ENCODE measurements at regions not wholly inside any gene's neighbourhood (a gene's known extent, or its start where the extent isn't known, plus 50 kb on each side); places are given as distances from the start of the nearest gene placed in this dataset.

DNA sequence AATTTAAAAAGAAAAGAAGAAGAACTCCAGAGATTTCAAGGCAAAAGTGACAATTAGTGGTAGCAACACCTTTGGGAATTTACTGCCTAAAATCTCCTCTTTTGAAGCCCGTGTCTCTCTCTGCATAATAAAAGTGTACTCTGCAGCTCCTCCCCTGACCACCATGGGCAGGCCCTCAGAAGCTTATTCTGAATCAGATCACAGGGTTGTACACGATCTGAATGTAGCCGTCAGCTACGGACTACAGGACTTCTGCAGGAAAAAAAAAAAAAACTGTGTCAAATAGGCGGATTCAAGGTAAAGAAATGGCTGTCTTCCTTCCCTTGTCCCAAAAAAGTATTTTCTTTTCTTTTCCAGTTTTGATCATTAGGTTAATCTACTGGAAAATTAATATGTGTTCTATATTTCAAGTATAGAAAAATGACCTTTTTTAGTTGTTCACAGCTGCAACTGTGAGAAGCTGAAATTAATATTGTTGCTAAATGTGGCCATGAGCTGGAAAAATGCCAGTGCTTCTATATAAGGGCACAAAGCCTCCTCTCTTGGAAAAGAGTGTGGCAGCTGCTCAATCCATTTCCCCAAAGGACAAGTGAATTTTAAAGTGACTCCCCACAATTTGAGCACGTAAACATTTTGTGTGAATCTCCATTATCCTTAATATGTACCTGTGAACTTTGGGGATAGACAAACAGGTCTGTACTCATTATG lies 397.4 kb downstream of the C6orf118 start:
- DNase-seq (ENCODE audit: low spot score) (no peak), ATAC-seq (ENCODE audit: low FRiP score) (no peak)
- TF ChIP-seq, protein P1, sequence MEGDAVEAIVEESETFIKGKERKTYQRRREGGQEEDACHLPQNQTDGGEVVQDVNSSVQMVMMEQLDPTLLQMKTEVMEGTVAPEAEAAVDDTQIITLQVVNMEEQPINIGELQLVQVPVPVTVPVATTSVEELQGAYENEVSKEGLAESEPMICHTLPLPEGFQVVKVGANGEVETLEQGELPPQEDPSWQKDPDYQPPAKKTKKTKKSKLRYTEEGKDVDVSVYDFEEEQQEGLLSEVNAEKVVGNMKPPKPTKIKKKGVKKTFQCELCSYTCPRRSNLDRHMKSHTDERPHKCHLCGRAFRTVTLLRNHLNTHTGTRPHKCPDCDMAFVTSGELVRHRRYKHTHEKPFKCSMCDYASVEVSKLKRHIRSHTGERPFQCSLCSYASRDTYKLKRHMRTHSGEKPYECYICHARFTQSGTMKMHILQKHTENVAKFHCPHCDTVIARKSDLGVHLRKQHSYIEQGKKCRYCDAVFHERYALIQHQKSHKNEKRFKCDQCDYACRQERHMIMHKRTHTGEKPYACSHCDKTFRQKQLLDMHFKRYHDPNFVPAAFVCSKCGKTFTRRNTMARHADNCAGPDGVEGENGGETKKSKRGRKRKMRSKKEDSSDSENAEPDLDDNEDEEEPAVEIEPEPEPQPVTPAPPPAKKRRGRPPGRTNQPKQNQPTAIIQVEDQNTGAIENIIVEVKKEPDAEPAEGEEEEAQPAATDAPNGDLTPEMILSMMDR (IDR thresholded peaks at IDR 0.05) = no peak

DNA sequence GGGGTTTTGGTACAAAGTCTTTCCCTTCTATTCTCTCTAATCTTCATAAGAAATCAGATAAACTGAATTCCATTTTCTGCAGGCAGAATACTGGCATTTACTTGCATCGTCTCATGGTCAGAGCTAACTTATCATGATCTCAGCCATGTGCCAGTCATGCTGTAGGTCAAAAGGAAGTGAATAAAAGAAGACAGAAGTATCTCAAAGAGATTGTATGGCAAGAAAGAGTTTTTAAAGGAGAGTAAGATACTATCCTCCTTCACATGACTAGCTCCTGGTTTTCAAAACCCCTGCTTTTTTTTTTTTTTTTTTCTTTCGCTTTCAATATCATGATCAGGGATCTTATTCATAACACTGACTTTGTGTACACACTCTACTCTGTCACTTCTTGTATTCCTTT lies 398.3 kb downstream of the C6orf118 start:
- DNase-seq (ENCODE audit: low spot score) (no peak), ATAC-seq (ENCODE audit: low FRiP score) (no peak)
- TF ChIP-seq, protein P1 (IDR thresholded peaks at IDR 0.05) = no peak

DNA sequence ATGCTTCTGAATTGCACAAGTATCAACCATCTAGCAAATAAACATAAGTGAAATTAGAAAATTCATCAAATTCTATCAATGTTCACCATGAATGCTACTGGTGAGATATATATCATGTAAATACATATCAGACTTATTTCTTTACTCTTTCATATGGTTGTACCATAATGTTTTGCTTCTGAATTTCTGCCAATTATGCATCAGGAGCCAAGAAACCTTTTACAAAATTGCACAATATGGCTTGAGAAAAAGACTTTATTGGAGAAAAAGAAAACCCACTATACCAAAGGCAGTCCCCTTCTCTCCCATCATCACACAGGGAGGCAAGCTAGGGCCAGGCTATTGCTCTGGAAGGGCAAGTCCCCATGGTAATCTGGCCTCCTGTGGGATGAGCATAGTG lies 402.6 kb downstream of the C6orf118 start:
- DNase-seq (ENCODE audit: low spot score) (no peak), ATAC-seq (ENCODE audit: low FRiP score) (no peak)
- TF ChIP-seq, protein P1 (IDR thresholded peaks at IDR 0.05) = no peak

DNA sequence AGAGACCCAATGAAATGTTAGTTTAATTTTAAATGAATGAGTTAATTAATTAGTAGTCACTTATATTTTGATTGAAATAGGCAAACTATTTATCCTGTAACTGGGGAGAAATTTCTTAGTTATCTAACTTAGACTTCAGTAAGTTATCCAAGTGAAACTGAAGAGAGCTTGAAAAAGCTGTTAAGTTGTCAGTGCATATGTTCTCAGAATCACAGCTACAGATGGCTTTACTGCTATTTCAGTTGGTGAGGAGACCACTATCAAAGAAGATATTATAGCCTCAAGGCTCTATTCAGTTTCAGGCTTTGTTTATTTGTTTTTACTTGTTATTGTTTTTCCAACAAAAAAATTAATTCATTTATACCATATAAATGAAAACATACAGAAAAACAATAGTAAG lies 404.1 kb downstream of the C6orf118 start:
- TF ChIP-seq, protein P1 (IDR thresholded peaks at IDR 0.05) = no peak
- ATAC-seq (ENCODE audit: low FRiP score) (no peak), DNase-seq (ENCODE audit: low spot score) (no peak)

DNA sequence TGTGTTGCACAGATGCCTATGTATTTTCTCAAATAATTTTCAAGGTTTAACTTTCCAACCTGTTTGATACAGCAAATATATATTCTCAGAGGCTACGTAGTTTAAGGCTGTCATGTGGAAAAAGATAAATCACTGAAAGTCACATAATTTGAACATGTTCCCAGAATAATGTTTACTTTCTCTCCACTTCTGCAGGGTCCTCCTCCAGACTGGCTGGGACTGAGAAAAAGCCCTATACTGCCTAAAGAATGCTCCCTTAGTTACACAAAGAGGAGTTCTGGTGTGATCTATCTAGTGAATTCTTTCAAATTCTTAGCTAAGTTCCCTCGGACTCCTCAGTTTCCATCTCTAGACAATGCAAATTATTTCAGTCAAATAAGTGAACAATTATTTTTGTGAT lies 411.0 kb downstream of the C6orf118 start:
- TF ChIP-seq, protein P1 (IDR thresholded peaks at IDR 0.05) = no peak
- ATAC-seq (ENCODE audit: low FRiP score) (no peak), DNase-seq (ENCODE audit: low spot score) (no peak)

DNA sequence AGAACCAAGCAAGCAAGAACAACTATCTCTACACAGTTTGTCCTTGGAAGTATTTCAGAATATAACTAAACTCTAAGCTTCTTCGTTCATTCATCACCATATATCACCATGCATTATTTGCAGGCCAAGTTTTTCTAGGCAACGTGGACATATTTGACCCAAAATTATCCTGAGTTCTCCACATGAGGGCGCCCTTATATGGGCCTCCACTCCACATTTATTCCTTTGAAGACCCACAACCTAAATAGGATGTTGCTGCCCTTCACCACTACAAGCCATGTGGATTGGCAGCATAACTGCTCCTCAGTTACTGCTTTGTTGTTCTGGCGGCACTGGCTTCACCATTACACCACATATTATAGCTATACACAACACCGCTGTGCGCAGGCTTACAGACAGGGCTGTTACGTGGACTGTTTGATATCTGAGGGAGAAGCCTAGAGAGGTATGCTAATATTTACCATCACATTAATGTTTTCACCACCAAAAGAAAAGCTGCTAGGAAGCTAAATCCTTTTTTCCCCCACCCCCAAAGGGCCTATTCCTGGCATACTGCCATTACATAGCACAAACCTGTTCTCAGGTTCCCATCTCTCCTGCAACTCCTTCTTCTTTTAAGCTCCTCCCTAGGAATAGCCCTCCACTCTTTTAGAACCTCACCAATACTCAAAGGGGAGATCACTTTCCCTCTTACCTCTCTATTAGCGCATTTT lies 411.7 kb downstream of the C6orf118 start:
- TF ChIP-seq, protein P1 (IDR thresholded peaks at IDR 0.05) = no peak
- DNase-seq (ENCODE audit: low spot score) = no peak
- ATAC-seq (ENCODE audit: low FRiP score) = no peak

DNA sequence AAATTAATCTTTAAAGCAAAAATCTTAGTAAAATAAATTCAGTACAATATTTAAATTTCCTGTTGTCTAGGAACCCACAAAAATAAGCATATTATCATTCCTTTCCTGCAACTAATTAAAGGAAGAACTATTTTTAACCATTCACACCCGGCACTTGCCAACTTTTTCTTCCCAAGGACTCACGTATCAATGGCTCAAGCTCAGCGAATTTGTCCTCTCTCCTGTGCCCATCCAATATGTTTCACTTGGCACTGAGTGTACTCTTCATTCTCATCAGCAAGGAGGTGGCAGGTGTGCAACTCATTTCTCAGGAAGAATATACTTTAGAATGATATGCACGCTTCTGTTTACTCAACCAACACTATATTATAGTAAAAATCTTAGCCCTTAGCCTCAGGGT lies 419.4 kb downstream of the C6orf118 start:
- no peak for ATAC-seq (ENCODE audit: low FRiP score)
- DNase-seq (ENCODE audit: low spot score) = no peak
- TF ChIP-seq, protein P1 (IDR thresholded peaks at IDR 0.05) = no peak
